GM12891 (cell line): ENCODE measurements at regions not wholly inside any gene's neighbourhood (a gene's known extent, or its start where the extent isn't known, plus 50 kb on each side); places are given as distances from the start of the nearest gene placed in this dataset.

ENCODE experiments used
- DNase-seq: peaks from one replicate; pipeline ENCODE4 v3.0.0; 2011; ENCODE audit warnings: low spot score; ENCODE audit not compliant: insufficient read length
- FAIRE-seq: peaks from 2 replicates; lab custom pipeline; 2011; peaks lifted over from hg19 to GRCh38; lab: Jason Lieb, UNC
- PAX5 ChIP-seq: IDR thresholded peaks from 2 replicates; pipeline ENCODE4 v1.6.1; 2011; ENCODE audit warnings: low read length, moderate library complexity, mild to moderate bottlenecking; ENCODE audit not compliant: insufficient read depth, severe bottlenecking
- POLR2A ChIP-seq: IDR thresholded peaks from 2 replicates; pipeline ENCODE4 v1.6.1; 2011; ENCODE audit warnings: low read depth, low read length, control low read depth
- POLR2AphosphoS5 ChIP-seq: IDR thresholded peaks from 2 replicates; pipeline ENCODE4 v1.6.1; 2011; ENCODE audit warnings: low read depth, low read length, control low read depth
- POU2F2 ChIP-seq: IDR thresholded peaks from 2 replicates; pipeline ENCODE4 v1.6.1; 2011; ENCODE audit warnings: low read depth, mild to moderate bottlenecking, control low read depth, low read length, moderate library complexity
- SPI1 ChIP-seq: IDR thresholded peaks from 2 replicates; pipeline ENCODE4 v1.6.1; 2011; ENCODE audit warnings: low read depth, low read length, control low read depth
- TAF1 ChIP-seq: IDR thresholded peaks from 2 replicates; pipeline ENCODE4 v1.6.1; 2011; ENCODE audit warnings: low read depth, low read length, control low read depth

DNA sequence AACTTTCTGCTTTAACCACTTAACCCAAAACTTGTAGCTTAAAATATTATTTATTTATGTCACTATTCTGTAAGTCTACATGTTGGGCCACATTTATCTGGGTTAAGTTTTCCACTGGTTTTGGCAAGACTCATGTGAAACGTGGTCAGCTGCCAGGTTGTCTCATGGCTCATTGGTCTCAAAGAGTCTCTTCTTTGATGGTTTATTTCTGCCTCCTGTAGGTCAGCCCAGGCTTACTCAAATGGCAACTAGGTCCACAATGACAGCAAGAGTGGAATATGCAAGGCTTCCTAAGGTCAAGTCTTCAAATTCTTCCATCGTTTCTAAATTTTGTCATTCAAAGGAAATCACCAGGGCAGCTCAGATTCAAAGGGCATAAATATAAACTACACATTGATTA is 828.7 kb downstream of the PCDH7 start:
- FAIRE-seq = no peak

DNA sequence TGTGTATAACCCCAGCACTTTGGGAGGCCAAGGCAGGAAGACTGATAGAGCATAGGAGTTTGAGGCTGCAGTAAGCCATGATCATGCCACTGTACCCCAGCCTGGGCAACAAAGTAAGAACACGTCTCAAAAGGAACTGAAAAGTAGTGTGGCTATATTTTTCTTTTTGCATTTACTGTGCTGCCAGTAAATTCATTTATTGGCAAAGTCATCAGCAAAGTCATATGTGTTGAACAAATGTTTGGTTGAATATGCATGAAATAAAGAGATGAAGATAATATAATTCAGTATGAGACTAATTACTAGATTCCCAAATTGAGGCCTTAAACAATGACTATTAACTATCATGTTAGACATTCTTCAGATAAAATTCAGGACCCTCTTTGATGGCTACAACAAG is 829.1 kb downstream of the PCDH7 start:
- TF ChIP-seq PAX5 = no peak
- no peak for TF ChIP-seq POLR2A
- no peak for TF ChIP-seq POU2F2
- no peak for TF ChIP-seq SPI1
- no peak for TF ChIP-seq POLR2AphosphoS5
- no peak for TF ChIP-seq TAF1
- no peak for DNase-seq
- no peak for FAIRE-seq

More for the DNA sequence above, 828.7 kb downstream of the PCDH7 start:
- no peak for DNase-seq
- TF ChIP-seq SPI1 (no peak), PAX5 (no peak), POLR2AphosphoS5 (no peak), POU2F2 (no peak), TAF1 (no peak), POLR2A (no peak)

GRCh38 chr4:31557437-31557836 is 837.3 kb downstream of the PCDH7 start:
- TF ChIP-seq POLR2A = no peak
- TF ChIP-seq PAX5 = no peak
- TF ChIP-seq POLR2AphosphoS5 = no peak
- TF ChIP-seq SPI1 = no peak
- no peak for TF ChIP-seq TAF1
- TF ChIP-seq POU2F2 = no peak
- no peak for FAIRE-seq

GRCh38 chr4:31573554-31573953 is 853.4 kb downstream of the PCDH7 start:
- TF ChIP-seq SPI1 = no peak
- no peak for TF ChIP-seq TAF1
- no peak for TF ChIP-seq PAX5
- TF ChIP-seq POU2F2 = no peak
- TF ChIP-seq POLR2A = no peak
- no peak for TF ChIP-seq POLR2AphosphoS5
- no peak for DNase-seq
- FAIRE-seq = no peak

More at GRCh38 chr4:31557437-31557836, 837.3 kb downstream of the PCDH7 start:
- DNase-seq = no peak

DNA sequence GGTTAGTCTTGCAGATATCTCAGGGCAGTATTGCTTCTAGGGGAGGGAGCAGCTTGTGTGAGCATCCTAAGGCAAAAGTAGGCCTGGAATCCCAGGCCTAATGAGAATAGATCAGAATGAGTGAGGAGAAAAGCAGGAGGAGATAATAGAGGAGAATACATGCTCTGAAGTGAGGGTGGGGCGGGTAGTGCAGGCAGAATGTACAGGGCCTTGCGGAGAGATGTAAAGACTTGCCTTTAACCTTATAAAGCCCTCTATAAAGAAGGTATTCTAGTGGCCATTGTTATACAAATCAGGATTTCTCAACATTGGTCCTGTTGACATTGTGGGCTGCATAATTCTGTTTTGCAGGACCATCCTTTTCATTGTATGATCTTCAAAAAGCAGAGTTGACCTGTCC is 855.3 kb downstream of the PCDH7 start:
- TF ChIP-seq POLR2AphosphoS5 = no peak
- TF ChIP-seq POU2F2 = no peak
- TF ChIP-seq TAF1 = no peak
- TF ChIP-seq POLR2A = no peak
- TF ChIP-seq SPI1 = no peak
- TF ChIP-seq PAX5 = no peak
- FAIRE-seq (no peak), DNase-seq (no peak)

GRCh38 chr4:31580843-31581242 is 860.7 kb downstream of the PCDH7 start:
- FAIRE-seq (no peak), DNase-seq (no peak)
- no peak for TF ChIP-seq POLR2AphosphoS5

GRCh38 chr4:31585503-31585902 is 865.3 kb downstream of the PCDH7 start:
- no peak for DNase-seq
- TF ChIP-seq POLR2AphosphoS5 (no peak), PAX5 (no peak), POU2F2 (no peak), TAF1 (no peak), SPI1 (no peak), POLR2A (no peak)
- FAIRE-seq = no peak

DNA sequence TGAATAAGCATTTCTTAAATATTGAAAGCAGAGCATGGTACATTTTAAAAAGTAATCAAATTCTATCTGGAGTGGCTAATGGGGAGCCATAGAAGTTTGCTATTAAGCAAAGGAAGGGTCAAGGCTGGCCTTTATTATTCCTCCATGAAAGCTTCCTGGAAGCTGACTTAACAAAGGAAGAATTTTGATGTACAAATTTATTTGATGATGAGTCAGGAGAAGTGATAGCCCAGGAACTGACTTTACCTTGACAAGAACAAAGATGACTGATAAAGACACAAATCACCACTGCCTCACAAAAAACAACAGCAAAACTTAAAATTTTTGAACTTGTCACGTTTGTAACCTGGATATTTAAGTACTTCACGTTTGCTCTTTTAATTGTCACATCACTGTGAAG is 872.1 kb downstream of the PCDH7 start:
- DNase-seq = no peak
- TF ChIP-seq POLR2AphosphoS5 = no peak
- no peak for TF ChIP-seq POU2F2
- TF ChIP-seq POLR2A = no peak
- TF ChIP-seq PAX5 = no peak
- no peak for TF ChIP-seq SPI1
- TF ChIP-seq TAF1 = no peak
- no peak for FAIRE-seq

GRCh38 chr4:31595496-31595895 is 875.3 kb downstream of the PCDH7 start:
- DNase-seq (no peak), FAIRE-seq (no peak)
- no peak for TF ChIP-seq POU2F2
- TF ChIP-seq SPI1 = no peak
- TF ChIP-seq PAX5 = no peak
- TF ChIP-seq TAF1 = no peak
- TF ChIP-seq POLR2AphosphoS5 = no peak
- TF ChIP-seq POLR2A = no peak

DNA sequence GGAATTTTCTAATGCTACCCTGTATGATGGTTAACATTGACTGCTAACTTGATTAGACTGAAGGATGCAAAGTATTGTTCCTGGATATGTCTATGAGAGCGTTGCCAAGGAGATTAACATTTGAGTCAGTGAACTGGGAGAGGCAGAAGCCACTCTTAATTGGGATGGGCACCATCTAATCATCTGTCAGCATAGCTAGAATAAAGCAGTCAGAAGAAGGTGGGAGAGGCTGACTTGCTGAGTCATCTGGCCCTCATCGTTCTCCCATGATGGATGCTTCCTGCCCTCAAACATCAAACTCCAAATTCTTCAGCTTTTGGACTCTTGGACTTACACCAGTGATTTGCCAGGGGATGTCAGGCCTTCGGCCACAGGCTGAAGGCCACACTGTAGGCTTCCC is 878.5 kb downstream of the PCDH7 start:
- FAIRE-seq (no peak), DNase-seq (no peak)
- no peak for TF ChIP-seq POLR2A
- TF ChIP-seq TAF1 = no peak
- TF ChIP-seq PAX5 = no peak
- no peak for TF ChIP-seq POU2F2
- TF ChIP-seq POLR2AphosphoS5 = no peak
- no peak for TF ChIP-seq SPI1
